Activated T-cell treated with anti-CD3 and anti-CD28 coated beads, Interleukin-2, amount 50 U/mL, for 1 hour (primary cell): ENCODE measurements at regions not wholly inside any gene's neighbourhood (a gene's known extent, or its start where the extent isn't known, plus 50 kb on each side); places are given as distances from the start of the nearest gene placed in this dataset.

Experiments
- DNase-seq: peaks from one replicate; pipeline ENCODE4 v3.0.0-alpha.2; 2020

DNA sequence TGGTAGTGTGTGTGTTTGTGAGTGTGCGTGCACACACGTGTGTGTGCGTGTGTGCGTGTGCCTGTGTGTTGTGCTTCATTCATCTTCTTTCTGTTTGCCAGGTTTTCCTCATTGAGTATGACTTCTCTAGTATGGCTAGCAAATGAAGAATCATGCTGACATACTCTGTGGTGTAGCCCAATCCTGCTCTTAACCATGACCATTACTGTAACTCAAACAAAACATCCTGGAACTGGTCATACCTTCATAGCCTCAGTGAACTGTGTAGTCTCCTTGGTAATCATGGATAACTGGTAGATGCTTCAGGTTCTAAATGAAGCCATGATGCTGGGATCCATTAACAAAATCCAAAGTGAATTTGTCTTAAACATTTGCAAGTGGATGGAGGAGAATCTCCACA, 1117.7 kb downstream of the BCL11B start:
- no peak for DNase-seq

DNA sequence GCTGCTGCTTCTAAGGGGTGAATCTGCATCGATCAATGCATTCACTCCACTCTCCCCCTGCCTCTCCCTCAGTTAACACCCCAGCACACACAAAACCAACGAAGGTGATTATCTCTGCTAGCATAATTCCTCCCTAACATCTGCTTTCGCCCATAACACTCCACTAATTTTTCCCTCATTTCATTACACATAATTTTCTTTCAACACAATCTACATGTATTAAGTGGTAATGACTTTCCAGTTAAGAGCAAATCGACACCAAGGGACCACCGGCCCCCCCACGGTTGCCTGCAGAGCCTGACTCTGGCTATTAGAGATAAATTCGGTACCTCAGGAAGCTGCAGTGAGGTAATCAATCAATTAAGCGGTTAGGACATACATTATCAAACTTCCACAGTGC, 1115.6 kb downstream of the BCL11B start:
- DNase-seq = no peak

DNA sequence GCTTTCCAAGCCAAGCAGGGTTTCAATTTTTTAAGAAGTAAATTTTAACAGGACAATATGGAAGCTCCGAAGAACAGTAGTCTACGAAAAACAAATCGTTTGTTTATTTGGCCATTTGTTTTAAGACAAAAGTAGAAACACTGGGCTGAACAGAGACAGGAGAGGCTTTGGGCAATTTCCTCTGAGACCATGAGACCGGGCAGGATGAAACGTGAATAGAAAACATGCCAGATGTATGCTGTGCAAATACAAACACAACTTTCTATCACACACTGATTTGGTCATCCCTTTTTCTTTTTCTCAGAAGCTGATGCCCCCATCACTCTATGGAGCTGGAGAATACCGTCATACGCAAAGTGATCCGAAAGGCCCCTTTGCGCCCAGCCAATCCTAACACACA, 1111.1 kb downstream of the BCL11B start:
- DNase-seq = no peak

DNA sequence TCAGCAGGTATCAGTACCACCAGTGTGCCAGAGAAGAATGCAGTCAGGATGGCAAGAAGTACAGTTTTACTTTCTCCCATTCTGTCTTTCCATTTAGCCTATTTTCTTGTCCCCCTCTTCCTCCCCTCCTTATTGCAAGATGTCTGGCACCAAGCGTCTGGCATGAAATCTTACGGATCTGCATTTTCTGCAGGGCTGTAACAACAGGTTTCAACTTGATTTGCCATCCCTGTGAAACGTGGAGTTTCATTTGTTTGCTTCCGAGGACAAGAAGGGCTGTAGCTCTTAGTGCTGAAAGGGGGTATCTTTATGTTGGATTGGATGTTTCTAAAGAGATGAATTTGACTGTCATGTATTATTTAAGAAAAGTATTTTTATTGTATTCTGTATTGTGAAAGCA, 1110.6 kb downstream of the BCL11B start:
- DNase-seq = no peak

DNA sequence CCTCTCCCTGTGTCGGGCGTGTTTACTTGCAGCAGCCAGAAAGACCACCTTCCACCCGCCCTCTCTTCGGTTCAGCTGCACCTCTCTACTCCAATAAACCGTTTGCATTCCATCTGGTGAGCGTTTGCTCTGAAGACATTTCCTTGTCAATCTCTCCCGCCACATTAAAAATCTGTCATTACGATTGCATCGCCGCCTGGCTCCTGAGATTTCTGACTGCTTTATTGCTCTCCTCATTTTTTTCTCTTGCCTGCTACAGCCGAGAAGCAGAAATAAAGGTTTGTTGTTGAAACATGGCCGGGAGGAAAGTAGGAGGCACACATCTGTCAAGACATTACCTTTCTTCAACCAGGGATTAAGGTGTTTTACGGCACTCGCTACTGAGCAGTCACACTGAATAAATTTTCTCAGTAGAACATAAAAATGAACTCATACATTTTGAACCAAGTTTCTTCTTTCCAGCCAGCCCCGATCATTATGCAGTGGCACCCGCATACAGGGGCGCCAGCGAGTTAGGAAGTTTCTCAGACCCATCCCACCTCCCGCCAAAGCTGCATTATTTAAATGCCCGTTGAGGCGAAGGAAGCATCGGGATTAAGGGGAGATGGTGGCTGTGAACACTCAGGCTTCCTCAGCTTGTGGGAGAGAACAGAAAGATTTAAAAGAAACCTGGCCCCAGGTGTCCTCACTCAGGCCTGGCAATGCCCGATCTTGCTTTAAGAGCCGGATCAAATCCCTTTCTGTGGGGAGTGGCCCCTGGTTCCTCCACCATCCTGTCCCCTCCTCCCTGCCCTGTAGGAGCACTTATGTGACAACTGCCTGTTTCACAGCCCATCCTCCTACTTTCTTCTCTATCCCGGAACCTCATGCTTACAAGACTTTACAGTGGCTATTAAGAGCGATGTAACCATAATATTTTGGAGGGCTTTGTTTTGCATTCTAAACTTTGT, 1108.9 kb downstream of the BCL11B start:
- DNase-seq = no peak

DNA sequence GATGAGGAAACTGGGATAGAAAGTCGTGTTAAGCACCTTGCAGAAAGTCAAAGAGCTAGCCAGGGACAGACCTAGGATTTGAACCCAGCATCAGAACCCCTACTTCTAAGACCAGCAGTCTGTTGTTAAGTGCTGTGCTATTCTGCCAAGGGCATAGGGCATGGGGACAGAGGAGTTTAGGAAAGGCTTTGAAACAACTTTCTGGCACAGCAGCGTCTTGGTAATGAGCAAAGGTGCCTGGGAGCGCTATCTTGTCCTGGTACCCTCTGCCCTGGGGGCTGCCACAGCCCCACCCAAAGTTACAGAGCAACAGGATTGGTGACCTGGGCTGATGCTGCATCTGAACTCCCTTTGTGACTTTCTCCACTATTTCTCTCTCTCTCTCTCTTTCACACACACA, 1108.1 kb downstream of the BCL11B start:
- DNase-seq = no peak

DNA sequence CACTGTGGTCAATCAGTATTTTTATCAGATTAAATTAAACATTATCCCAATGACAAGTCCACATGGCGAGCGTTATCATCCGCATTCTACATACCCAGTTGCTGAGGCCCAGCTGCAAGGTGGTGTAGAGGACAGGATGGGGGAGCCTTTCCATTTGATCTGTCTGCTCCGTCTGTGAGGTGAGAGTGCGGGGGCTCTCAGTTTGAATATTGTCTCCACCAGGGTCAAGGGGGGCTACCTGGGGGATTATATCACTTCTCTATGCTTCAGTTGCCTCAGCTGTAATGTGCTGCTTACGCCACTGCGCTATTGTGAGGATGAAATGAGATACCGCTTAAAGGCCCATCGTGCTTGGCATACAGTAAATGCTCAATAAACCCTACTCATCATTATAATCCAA, 1106.0 kb downstream of the BCL11B start:
- no peak for DNase-seq

DNA sequence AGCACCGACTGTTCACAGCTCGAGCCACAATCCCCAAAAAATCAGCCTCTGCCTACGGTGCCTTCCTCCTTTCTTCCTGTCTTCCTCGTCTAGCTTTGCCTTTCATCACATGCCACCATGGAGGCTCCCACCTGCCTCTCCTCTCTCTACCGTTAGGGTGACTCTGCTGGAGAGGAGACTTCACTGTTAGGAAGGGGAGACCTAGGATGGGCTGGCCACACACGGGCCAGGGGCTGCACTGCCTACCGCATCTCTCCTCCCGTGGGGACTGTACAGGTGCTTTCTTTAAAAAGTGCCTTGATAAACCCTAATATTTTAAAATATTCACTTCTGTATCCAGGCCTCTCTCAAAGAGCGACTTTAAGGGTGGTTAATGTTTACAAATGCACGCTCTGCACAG, 1104.7 kb downstream of the BCL11B start:
- DNase-seq = no peak

DNA sequence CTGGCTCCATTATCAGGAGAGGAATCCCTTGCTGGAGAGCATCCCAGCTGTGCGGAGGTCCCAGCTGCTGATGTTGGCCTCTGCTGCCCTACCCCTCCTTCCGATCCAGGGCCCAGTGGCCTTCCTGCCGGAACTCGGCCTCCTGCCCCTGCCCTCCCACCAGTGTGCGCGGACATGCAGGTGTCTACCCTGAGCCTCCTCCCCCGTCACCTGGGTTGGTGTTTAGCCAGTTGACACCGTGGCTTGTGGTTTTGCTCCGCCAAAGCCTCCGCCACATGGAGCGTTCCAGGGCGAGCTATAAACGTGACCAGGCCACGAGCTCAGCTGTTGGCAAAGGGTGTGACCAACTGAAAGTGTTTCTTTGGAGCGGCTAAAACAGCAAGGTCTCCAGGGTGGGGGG, 1104.3 kb downstream of the BCL11B start:
- DNase-seq = peak; percentile 48

DNA sequence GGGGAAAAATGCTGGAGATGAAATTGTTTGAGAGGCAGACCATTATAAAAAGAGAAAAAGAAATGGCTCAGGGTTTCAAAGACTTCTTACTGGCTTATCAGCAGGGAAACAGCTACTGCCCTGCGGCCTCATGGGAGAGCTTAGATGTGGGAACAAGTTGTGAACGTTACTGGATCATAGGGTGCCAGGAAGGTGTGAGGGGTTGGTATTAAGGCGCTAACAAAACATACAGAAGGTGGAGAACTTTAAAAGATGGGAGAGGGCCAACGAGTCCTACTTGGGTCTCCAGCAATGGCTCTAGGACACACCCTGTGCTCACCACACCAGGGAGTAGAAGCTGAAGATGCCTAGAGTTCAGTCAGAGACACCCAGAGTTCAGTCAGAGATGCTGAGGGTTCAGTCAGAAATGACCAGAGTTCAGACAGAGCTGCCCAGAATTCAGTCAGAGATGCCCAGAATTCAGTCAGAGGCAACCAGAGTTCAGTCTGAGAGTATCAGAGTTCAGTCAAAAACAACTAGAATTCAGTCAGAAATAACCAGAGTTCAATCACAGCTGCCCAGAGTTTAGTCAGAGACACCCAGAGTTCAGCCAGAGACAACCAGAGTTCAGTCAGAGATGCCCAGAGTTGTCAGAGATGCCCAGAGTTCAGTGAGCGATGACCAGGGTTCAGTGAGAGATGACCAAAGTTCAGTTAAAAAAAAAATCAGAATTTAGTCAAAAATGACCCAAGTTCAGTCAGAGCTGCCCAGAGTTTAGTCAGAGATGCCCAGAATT, 1103.6 kb downstream of the BCL11B start:
- no peak for DNase-seq

DNA sequence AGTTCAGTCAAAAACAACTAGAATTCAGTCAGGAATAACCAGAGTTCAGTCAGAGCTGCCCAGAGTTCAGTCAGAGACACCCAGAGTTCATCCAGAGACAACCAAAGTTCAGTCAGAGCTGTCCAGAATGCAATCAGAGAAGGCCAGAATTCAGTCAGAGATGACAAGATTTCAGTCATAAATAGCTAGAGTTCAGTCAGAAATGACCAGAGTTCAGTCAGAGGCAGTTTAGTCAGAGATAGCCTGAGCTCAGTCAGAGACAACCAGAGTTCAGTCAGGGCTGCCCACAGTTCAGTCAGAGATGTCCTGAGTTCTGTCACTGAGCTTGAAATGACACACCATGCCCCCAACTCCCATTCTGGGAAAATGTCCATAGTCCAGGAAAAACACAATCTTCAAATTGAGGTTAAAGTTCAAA, 1102.8 kb downstream of the BCL11B start:
- DNase-seq = no peak

DNA sequence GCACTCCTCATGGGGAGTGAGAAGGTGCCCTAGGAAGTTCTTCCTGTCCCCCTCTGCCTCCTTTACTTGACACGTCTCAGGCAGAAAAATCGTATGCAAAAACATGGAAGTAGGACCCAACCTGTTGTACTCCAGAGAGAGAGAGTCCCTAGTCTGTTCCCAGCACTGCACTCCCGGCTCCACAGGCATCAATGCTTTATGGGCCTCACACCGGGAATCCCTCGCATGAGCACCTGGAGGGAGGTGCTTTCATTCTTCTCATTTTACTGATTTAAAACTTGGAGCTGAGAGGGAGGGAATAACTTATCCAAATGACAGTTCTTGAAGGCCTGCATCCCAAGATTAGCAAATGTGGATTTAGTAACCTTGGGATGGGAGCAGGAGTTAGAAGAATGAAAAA, 1101.4 kb downstream of the BCL11B start:
- DNase-seq = no peak

DNA sequence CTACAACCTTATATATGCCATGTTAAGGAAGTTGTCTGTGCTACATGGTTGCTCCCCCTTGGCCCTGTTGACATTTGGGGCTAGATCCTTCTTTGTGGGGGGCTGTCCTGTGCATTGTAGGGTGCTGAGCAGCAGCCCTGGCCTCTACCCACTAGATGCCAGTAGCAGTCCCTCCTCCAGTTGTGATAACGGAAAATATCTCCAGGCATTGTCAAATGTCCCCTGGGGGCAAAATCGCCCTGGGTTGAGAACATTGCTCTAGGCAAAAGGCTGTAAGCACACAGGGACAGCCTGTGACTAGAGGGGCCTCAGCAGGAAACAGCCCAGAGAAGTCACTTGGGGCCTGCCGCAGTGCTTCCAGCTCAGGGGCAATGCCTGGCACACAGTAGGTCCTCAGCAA, 1100.3 kb downstream of the BCL11B start:
- DNase-seq = no peak

DNA sequence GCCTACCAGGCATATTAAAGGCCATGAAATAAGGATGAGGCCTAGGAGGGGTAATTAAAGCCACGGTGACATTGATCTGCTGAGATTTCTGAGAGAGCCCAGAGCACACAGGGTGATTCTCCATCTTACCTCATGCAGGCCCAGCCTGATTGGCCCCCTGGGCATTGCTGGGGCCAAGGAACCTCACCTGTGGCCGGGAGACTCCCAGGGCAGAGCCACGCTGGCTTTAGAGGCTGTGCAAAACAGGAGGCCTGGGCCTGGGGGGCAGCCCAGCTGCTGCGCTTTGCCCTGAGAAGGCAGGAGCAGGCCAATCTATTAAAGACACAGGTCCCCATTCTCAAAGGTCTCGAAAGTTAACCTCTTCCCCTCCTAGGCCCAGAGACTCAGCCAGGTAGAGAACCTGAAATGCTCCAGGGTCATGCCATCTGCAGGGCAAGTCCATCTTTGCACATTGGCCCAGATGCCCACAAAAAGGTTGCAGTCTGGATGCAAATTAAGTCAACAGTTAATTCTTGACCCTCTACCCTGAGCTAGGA, 1099.7 kb downstream of the BCL11B start:
- DNase-seq = no peak

DNA sequence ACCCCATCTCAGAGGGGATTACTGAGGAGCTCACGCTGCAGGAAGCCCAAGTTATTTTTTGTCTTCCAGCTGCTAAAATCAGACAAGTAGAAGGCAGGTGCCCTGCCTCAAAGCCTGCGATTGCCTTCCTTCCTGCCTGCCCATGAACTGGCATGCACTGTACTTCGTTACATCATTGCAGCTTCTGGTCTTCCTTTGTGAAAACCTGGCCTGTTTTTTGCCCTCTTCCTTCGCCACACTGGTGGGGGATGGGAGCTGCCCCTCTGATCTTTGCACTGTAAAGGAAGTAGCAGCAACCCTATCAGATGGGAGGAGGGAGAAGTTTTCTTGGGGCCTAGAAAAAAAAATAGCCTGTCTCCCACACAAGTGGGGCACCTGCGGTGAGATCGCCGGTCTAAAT, 1098.7 kb downstream of the BCL11B start:
- peak; percentile 61 for DNase-seq

DNA sequence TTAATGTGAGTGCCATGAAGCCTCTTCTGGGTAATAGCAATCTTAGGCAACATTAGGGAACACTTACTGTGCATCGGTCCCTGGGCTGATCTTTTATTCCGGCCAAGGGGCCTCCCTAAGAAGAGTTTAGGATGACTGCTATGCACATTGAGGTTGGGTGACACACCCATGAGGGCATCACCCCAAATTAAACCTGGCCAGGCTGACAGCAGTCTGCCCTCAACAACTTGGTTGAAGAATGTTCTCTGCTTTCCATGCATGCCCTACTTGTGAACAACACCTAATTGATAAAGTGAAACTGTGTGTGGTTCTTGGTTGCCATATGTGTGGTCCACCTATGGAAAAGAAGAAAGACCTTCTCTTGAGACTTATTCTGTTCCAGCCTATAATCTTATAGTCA, 1098.0 kb downstream of the BCL11B start:
- DNase-seq = no peak

DNA sequence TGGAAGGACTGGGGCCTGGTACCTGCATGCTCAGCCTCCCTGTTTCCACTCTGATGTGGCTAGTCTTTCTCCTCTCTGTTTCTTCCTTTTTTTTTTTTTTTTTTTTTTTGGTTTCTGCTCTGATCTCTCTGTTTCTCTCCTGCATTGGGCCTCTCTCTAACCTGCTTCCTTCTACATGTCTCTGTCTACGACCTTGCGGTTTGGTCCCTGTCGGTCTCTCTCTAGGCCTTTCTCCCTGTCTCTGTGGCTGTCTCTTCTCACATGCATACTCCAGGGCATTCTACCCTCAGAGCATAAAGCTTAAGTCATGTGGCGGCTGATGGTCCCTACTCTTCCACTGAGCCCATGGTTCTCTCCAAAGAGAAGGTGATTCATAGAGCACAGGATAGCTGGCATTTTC, 1096.6 kb downstream of the BCL11B start:
- no peak for DNase-seq

DNA sequence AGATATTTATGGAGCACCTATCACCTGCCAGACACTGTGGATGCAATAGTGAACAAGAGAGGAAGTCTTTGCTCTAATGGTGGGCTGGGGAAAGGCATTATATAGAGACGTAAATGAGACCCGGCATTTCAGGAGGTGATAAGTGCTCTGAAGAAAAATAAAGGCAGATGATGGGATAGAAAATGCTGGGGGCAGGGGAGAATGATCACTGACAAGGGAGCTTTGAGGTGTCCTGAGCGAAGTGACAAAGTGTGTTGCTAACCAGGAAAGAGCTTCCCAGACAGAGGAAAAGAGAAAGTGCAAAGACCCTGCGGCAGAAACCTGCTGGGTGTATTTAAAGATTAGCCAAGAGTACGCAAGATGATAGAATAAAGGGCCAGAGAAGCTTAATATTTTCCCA, 1096.1 kb downstream of the BCL11B start:
- no peak for DNase-seq

DNA sequence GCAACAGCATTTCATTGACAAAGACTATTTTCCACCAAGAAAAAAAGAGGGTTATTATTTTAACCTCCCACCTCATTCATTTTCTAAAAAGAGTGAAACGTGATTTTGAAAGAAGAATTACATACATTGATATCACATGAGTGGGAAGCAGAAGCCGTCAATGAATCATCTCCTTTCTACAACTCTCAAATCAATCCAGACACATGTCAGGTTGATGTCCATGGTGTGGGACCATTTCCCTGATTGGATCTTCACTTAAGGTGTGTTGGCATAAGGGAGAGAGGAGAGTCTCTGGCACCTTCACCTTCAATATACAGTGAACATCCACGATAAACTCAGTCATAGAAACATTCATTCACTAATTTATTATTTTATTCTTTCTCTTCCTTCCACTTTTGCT, 1095.1 kb downstream of the BCL11B start:
- no peak for DNase-seq

DNA sequence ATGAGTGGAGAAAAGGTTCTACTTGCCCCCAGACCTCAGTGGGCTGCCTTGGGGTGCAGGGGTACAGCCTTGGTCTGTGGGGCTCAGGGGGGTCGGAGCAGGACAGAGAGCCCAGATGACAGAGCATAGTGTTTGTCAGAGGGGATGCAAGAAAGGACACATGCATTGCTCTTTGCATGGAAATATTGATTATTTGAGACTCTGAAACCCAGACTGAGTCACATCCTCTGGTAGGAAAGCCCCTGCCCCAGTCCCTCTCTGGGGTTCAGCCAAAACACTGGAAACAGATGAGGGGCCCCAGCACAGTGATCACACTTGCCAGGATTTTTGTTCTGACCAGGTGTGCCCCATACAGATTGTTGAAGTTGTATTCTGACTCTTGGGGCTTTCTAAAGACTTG, 1094.4 kb downstream of the BCL11B start:
- peak; percentile 54 for DNase-seq

DNA sequence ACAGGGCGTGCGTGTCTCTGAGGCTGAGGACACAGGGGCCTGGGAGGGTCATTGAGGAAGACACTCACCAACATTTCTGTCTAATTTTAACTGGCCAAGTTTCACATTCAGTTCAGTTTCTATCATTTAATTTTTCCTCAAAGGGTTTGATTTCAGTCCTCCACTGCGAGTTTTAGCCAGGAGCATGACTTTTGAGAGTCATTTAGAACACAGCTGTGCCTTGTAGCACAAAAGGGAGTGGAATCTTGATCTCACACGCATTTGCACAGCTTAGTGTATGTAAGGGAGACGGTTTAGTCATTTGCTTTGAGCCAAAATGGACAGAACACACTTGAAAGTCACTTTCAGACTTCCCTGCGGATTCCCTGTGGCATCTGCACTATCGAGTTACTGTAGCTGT, 1090.8 kb downstream of the BCL11B start:
- no peak for DNase-seq

DNA sequence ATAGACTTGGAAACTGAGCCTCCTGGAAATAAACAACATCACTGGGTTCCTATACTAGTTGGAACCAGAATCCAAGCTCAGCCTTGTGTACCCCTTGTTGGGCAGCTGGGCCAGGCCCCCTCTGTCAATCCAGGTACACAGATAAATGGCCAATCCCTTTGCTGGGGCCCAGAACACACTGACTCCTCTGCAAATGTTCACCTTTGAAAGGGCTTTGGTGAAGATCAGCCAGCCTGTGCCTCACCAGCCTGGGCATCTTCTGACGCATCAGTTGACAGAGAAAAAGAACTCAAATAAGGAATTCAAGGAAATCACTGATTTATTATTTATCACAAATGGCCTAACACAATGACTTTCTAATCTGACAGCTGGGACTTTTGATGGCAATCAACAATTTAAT, 1090.2 kb downstream of the BCL11B start:
- DNase-seq = no peak

DNA sequence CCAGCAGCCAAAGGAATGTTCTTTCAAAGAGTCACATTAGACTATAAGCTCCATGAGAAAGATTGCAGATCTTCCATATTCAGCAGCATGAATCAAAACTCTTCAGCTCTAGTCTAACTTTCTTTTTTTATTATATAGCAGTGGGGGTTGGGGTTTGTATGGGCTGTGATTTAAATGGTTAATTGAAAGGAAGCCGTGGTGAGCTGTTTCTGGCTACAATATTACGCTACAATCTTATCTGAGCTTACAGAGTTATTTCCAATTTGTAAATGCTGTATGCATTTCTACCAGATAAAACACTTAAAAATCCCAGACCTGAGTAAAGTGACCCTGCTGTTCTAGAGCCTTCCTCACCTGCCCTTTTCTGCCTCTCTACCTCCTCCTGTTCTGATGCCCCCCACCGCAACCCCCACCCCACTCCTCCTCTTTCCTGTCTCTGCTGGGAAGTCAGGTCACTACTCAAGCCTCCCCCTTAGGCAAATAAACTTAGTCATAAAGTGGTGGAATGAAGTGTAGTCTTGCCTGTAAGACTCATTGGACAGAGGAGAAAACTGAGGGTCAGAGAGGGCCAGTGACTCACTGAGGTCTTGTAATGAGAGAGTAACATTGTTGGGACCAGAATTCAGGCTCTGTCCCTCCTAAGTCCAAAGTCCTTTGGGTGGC, 1089.5 kb downstream of the BCL11B start:
- DNase-seq = no peak
